ENCODE measurements at regions not wholly inside any gene's neighbourhood (a gene's known extent, or its start where the extent isn't known, plus 50 kb on each side); places are given as distances from the start of the nearest gene placed in this dataset.
"Not testable (repeated sequence)": the region's sequence is repeated elsewhere in the genome, so short reads cannot be mapped to it uniquely, and the experiment has no call there.

GRCh38 chr7:142434666-142435167 lies 176.9 kb upstream of the PRSS58 start:
- no peak overlapping the region for H3K4me3 ChIP-seq (ENCODE audit: low read length)
- DNase-seq (ENCODE audit: low read depth), result no peak
- no peak for TF ChIP-seq CTCF (conservative IDR thresholded peaks at IDR 0.05; ENCODE audit: low read depth, low read length)

GRCh38 chr7:142434133-142434532 lies 176.3 kb upstream of the PRSS58 start:
- H3K4me3 ChIP-seq (ENCODE audit: low read length); DNase-seq (ENCODE audit: low read depth): not testable (repeated sequence)

DNA sequence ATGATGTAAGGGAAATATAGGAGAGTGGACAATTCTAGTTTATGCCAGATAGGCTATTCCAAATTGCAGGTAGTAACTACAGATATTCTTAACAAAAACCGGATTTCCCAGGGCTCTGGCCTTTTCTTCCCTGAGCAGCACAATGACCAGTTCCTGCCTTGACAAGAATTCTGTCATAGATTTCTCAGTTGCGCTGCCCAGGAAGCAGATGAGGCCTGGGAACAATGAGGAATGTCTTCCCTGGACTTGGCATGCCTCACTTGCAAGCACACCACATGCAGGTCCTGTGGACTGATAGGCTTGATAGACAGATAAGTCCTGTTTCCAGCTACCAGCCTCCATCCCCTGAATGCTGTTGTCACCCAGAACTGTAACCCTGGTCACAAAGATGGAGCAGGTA lies 174.5 kb upstream of the PRSS58 start:
- DNase-seq (ENCODE audit: low read depth), result no peak
- H3K4me3 ChIP-seq (ENCODE audit: low read length), result no peak overlapping the region
- TF ChIP-seq CTCF (conservative IDR thresholded peaks at IDR 0.05; ENCODE audit: low read depth, low read length), result no peak

DNA sequence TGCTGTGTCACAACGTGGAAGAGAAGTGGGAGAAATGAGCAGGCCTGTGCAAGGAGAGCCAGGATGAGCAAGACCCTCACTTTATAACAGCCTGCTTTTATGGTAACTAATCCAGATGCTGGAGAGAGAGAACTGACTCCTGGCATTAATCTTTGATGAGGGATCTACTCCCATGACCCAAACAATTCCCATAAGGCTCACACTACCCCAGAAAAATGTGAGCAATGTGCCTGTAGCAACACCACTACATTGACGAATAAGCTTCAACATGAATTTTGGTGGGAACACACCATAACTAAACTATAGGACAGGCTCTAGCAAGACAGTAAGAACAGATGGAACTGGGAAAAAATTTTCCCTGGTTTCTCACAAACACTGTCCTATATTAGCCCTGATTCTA lies 173.6 kb upstream of the PRSS58 start:
- no peak for DNase-seq (ENCODE audit: low read depth)
- TF ChIP-seq CTCF (conservative IDR thresholded peaks at IDR 0.05; ENCODE audit: low read depth, low read length), result no peak
- H3K4me3 ChIP-seq (ENCODE audit: low read length), result no peak overlapping the region

DNA sequence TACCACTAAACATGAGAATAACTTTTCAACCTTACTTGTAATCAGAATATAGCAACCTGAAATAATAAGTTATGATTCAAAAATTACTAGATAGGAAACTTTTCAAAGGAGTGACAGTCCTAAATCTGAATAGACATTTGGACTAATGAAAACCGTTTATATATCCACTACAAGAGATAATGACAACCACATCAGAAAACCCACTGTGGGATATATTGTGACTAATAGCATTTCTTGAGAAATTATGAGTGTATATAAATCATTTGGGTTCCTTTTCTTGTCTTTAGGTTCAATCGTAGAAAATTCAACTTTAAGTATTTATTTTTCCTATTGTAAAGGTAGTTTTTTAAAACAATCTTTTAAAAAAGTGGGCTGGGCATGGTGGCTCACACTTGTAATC lies 170.2 kb upstream of the PRSS58 start:
- H3K4me3 ChIP-seq (ENCODE audit: low read length), result no peak overlapping the region
- no peak for DNase-seq (ENCODE audit: low read depth)
- no peak for TF ChIP-seq CTCF (conservative IDR thresholded peaks at IDR 0.05; ENCODE audit: low read depth, low read length)

DNA sequence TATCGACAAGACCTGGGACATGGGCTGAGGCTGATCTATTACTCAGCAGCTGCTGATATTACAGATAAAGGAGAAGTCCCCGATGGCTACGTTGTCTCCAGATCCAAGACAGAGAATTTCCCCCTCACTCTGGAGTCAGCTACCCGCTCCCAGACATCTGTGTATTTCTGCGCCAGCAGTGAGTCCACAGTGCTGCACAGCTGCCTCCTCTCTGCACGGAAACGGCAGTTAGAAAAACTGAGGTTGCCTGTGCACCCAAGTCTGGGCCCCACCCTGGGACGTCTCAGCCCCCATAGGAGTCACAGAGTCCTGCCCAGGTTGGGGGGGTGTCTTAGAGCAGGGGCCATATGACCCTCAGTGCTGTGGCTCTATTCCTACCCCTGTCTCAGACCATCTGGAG lies 167.4 kb upstream of the PRSS58 start:
- no peak for DNase-seq (ENCODE audit: low read depth)
- TF ChIP-seq CTCF (conservative IDR thresholded peaks at IDR 0.05; ENCODE audit: low read depth, low read length), result no peak
- no peak overlapping the region for H3K4me3 ChIP-seq (ENCODE audit: low read length)

GRCh38 chr7:142422621-142423020 lies 164.8 kb upstream of the PRSS58 start:
- H3K4me3 ChIP-seq (ENCODE audit: low read length), result no peak overlapping the region
- no peak for DNase-seq (ENCODE audit: low read depth)
- no peak for TF ChIP-seq CTCF (conservative IDR thresholded peaks at IDR 0.05; ENCODE audit: low read depth, low read length)
